Stomach (tissue), 8 donors: ENCODE measurements at regions not wholly inside any gene's neighbourhood (a gene's known extent, or its start where the extent isn't known, plus 50 kb on each side); places are given as distances from the start of the nearest gene placed in this dataset.

Source experiments
- DNase-seq, 2 donors: peaks; one replicate each; pipeline versions ENCODE4 v3.0.0 to v3.0.0-alpha.2; 2013 to 2019
- H3K27ac ChIP-seq, 5 donors: fragments of 200-600 bp in 4 of 5; sonication (generic) in 4 of 5; one replicate each; pipeline ENCODE4 v1.5.1; 2013 to 2019; ENCODE audit warnings: mild to moderate bottlenecking in 1 of 5, moderate library complexity in 1 of 5
- H3K27me3 ChIP-seq, 3 donors: fragments of 200-600 bp; sonication (generic); one replicate each; pipeline ENCODE4 v1.5.1; 2017 to 2019; ENCODE audit warnings: mixed run types in 1 of 3
- H3K36me3 ChIP-seq, 4 donors: fragments of 200-600 bp; sonication (generic); 1 replicate in 3 of 4; 2 replicates in 1 of 4; pipeline ENCODE4 v1.5.1; 2016 to 2019
- H3K4me1 ChIP-seq, 4 donors: fragments of 200-600 bp; sonication (generic); one replicate each; pipeline ENCODE4 v1.5.1; 2016 to 2019
- H3K4me3 ChIP-seq, 4 donors: fragments of 200-600 bp; sonication (generic) in 3 of 4; one replicate each; pipeline ENCODE4 v1.5.1; 2016 to 2019; ENCODE audit warnings: mild to moderate bottlenecking in 1 of 4
- H3K9me3 ChIP-seq, 4 donors: fragments of 200-600 bp; sonication (generic); one replicate each; pipeline ENCODE4 v1.5.1; 2016 to 2019
- CTCF ChIP-seq, 7 experiments: fragments of 450-650 bp in 4 of 7; fragments of 200-600 bp in 3 of 7; sonication (generic) in 3 of 7; IDR thresholded peaks; one replicate each; pipeline ENCODE4 v1.5.1; 2016 to 2019; ENCODE audit warnings: antibody characterized with exemption in 7 of 7, control low read depth in 2 of 7, mild to moderate bottlenecking in 1 of 7
- EP300 ChIP-seq: sonication (generic); formaldehyde crosslinking; IDR thresholded peaks from one replicate; pipeline ENCODE4 v1.6.1; 2017; ENCODE audit warnings: antibody characterized with exemption
- POLR2A ChIP-seq, 4 donors: fragments of 450-650 bp; IDR thresholded peaks; one replicate each; pipeline ENCODE4 v1.6.1; 2016; ENCODE audit warnings: antibody characterized with exemption in 4 of 4, control low read depth in 2 of 4, mild to moderate bottlenecking in 1 of 4, moderate library complexity in 1 of 4
- POLR2AphosphoS5 ChIP-seq, 3 donors: sonication (generic); formaldehyde crosslinking; IDR thresholded peaks; one replicate each; pipeline ENCODE4 v1.6.1; 2016; ENCODE audit warnings: antibody characterized with exemption in 3 of 3
- WGBS, 5 donors: extraction: QIAGEN DNeasy Blood & Tissue Kit in 3 of 5; methylation state at CpG; one replicate each; pipeline versions ENCODE4 v1.1.5 to v1.1.7; 2013 to 2018; 5-methylcytosine and 5-hydroxymethylcytosine counted together
- intact Hi-C: fragments of 100-400 bp; cut with DNase I; formaldehyde crosslinking; loops from one replicate; pipeline ENCODE4 v1.15.1; 2023; ENCODE audit warnings: low total_unique reads
- donor health status: healthy with polysubstance abuse.
- donor health status: Bipolar disorder and iron deficiency.
- donor health status: healthy.

- TF ChIP-seq POLR2AphosphoS5 (IDR thresholded peaks at IDR 0.05) (no peak), CTCF (IDR thresholded peaks at IDR 0.05) (no peak), EP300 (no peak), POLR2A (IDR thresholded peaks at IDR 0.05) (no peak)
- Histone ChIP-seq H3K9me3 (peaks cover 0 to 42% (median 24%) of the 10 kb centered on the region in 4 donors), H3K27me3 (no peaks in the 10 kb centered on the region), H3K4me1 (no peaks in the 10 kb centered on the region), H3K36me3 (no peaks in the 10 kb centered on the region), H3K27ac (no peak overlapping the region), H3K4me3 (no peak overlapping the region)
- WGBS, 5 donors: 46 to 67% (median 54%) methylated on average over 2 of the region's 2 CpGs
- intact Hi-C loops: no loop called here
- no peak for DNase-seq
Measured at GRCh38 chr6:164807125-164807524, 502.3 kb downstream of the C6orf118 start.

GRCh38 chr6:164795056-164795815, 514.2 kb downstream of the C6orf118 start:
- 55 to 79% (median 74%) methylated on average over 9 of the region's 9 CpGs for WGBS, 5 donors
- Histone ChIP-seq H3K36me3 (no peaks in the 10 kb centered on the region), H3K27ac (no peak overlapping the region), H3K4me1 (no peaks in the 10 kb centered on the region), H3K4me3 (no peak overlapping the region), H3K27me3 (no peaks in the 10 kb centered on the region), H3K9me3 (peaks cover 0 to 7% (median 0%) of the 10 kb centered on the region in 4 donors)
- TF ChIP-seq POLR2AphosphoS5 (IDR thresholded peaks at IDR 0.05): no peak
- TF ChIP-seq EP300: no peak
- no peak for TF ChIP-seq CTCF (IDR thresholded peaks at IDR 0.05)
- no peak for TF ChIP-seq POLR2A (IDR thresholded peaks at IDR 0.05)
- intact Hi-C loops: no loop called here
- DNase-seq: peak in 1 of 2 donors; percentile 4

GRCh38 chr6:164792666-164793065, 516.7 kb downstream of the C6orf118 start:
- Histone ChIP-seq H3K27me3 (no peaks in the 10 kb centered on the region), H3K27ac (no peak overlapping the region), H3K4me3 (no peak overlapping the region), H3K36me3 (no peaks in the 10 kb centered on the region), H3K9me3 (peaks cover 0 to 7% (median 0%) of the 10 kb centered on the region in 4 donors), H3K4me1 (no peaks in the 10 kb centered on the region)
- TF ChIP-seq POLR2A (IDR thresholded peaks at IDR 0.05) (no peak), CTCF (IDR thresholded peaks at IDR 0.05) (no peak), POLR2AphosphoS5 (IDR thresholded peaks at IDR 0.05) (no peak), EP300 (no peak)
- intact Hi-C loops: no loop called here
- no peak for DNase-seq
- WGBS, 5 donors: 43 to 85% (median 67%) methylated on average over 1 of the region's 1 CpG

GRCh38 chr6:164791498-164791897, 517.9 kb downstream of the C6orf118 start:
- DNase-seq: no peak
- TF ChIP-seq EP300: no peak
- TF ChIP-seq POLR2AphosphoS5 (IDR thresholded peaks at IDR 0.05): no peak
- no peak for TF ChIP-seq POLR2A (IDR thresholded peaks at IDR 0.05)
- Histone ChIP-seq H3K27me3 (no peaks in the 10 kb centered on the region), H3K4me3 (no peak overlapping the region), H3K9me3 (peaks cover 0 to 7% (median 0%) of the 10 kb centered on the region in 4 donors), H3K36me3 (no peaks in the 10 kb centered on the region), H3K4me1 (no peaks in the 10 kb centered on the region), H3K27ac (no peak overlapping the region)
- intact Hi-C loops: no loop called here

GRCh38 chr6:164763788-164764187, 545.6 kb downstream of the C6orf118 start:
- intact Hi-C loops: no loop called here
- no peaks in the 10 kb centered on the region for H3K36me3 ChIP-seq
- peaks cover 0 to 19% (median 2%) of the 10 kb centered on the region in 4 donors for H3K9me3 ChIP-seq
- DNase-seq: no peak
- no peaks in the 10 kb centered on the region for H3K27me3 ChIP-seq
- no peak overlapping the region for H3K27ac ChIP-seq
- no peak for TF ChIP-seq POLR2AphosphoS5 (IDR thresholded peaks at IDR 0.05)
- no peak for TF ChIP-seq POLR2A (IDR thresholded peaks at IDR 0.05)
- no peak for TF ChIP-seq EP300
- no peak for TF ChIP-seq CTCF (IDR thresholded peaks at IDR 0.05)
- WGBS, 5 donors: 95 to 100% (median 97%) methylated on average over 1 of the region's 1 CpG
- no peak overlapping the region for H3K4me3 ChIP-seq
- H3K4me1 ChIP-seq: no peaks in the 10 kb centered on the region
